GM12865 (cell line): ENCODE measurements at regions not wholly inside any gene's neighbourhood (a gene's known extent, or its start where the extent isn't known, plus 50 kb on each side); places are given as distances from the start of the nearest gene placed in this dataset.

ENCODE experiments used
- DNase-seq: peaks from one replicate; pipeline ENCODE4 v3.0.0; 2010; ENCODE audit warnings: low read depth
- H3K4me3 ChIP-seq: 2 replicates; pipeline ENCODE4 v1.5.1; 2011; ENCODE audit warnings: mild to moderate bottlenecking, low read depth, low read length, control low read depth
- CTCF ChIP-seq: IDR thresholded peaks from 2 replicates; pipeline ENCODE4 v1.5.1; 2011; ENCODE audit warnings: low read length, control low read depth, low read depth, inconsistent platforms; ENCODE audit not compliant: insufficient read depth; ENCODE audit errors: missing control alignments

- H3K4me3 ChIP-seq, result no peak overlapping the region
- no peak for DNase-seq
- TF ChIP-seq CTCF, result no peak
These were observed 244.8 kb downstream of the MAF start for GRCh38 chr16:79355600-79356358.

- no peak for TF ChIP-seq CTCF
- DNase-seq, result no peak
- no peak overlapping the region for H3K4me3 ChIP-seq
These were observed 248.6 kb downstream of the MAF start for GRCh38 chr16:79351927-79352326.

- TF ChIP-seq CTCF, result no peak
- no peak for DNase-seq
- H3K4me3 ChIP-seq, result no peak overlapping the region
These were observed 250.7 kb downstream of the MAF start for GRCh38 chr16:79349803-79350202.

GRCh38 chr16:79348521-79349306 is 251.8 kb downstream of the MAF start:
- H3K4me3 ChIP-seq, result no peak overlapping the region
- DNase-seq, result no peak
- no peak for TF ChIP-seq CTCF

- DNase-seq, result no peak
- H3K4me3 ChIP-seq, result no peak overlapping the region
- no peak for TF ChIP-seq CTCF
These were observed 253.3 kb downstream of the MAF start for GRCh38 chr16:79347277-79347676.

GRCh38 chr16:79339863-79340262 is 260.7 kb downstream of the MAF start:
- no peak overlapping the region for H3K4me3 ChIP-seq
- TF ChIP-seq CTCF, result no peak
- DNase-seq, result no peak
